EL (cell line): ENCODE measurements at regions not wholly inside any gene's neighbourhood (a gene's known extent, or its start where the extent isn't known, plus 50 kb on each side); places are given as distances from the start of the nearest gene placed in this dataset.

Source experiments
- DNase-seq: peaks from one replicate; pipeline ENCODE4 v3.0.0-alpha.2; 2016

- DNase-seq, result no peak
Observed at GRCh38 chr2:163259489-163259888, 420.9 kb upstream of the KCNH7 start.

GRCh38 chr2:163255086-163255485 is 416.5 kb upstream of the KCNH7 start:
- DNase-seq, result no peak

GRCh38 chr2:163253621-163254285 is 415.2 kb upstream of the KCNH7 start:
- DNase-seq, result no peak

- DNase-seq, result no peak
Observed at GRCh38 chr2:163252199-163252598, 413.6 kb upstream of the KCNH7 start.

DNA sequence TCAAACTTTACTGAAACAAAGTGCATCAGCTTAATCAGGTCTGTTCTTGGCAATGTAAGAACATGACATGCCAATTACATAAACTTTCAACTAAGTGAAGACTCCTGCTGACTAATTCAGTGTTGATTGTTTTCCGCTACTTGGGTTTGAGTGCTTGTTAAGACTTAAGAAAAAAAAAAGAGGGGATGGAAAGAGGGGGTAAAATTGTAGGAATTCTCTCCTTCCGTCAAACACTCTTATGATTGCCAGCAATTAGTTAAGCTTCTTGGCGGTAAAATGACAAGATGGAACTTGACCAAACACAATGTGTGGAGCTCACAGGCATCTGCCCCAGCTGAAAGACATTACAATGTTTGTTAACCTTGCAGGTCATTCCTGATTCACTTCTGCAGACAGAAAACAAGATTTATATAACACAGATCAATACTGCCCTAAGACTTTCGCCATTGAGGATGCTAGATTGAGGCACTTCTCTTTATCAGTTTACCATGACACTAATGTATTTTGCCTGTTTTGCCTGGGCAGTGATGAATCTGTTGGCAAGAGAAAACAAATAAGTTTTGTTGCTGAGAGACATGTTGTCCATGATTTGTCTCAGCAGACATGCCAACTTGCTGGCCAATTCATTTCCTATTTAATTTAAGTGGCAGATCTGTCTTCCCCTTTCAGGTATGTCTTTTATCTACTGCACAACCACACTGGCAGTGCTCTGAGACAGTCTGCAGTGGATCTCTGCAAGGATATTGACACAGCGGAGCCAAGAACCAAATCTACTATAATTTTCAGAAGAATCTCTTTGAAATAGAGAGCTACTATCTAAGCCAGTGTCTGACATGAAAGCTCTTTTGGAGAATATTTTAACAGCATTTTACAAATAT is 410.0 kb upstream of the KCNH7 start:
- DNase-seq, result no peak

- DNase-seq, result no peak
Observed at GRCh38 chr2:163247847-163248220, 409.3 kb upstream of the KCNH7 start.

DNA sequence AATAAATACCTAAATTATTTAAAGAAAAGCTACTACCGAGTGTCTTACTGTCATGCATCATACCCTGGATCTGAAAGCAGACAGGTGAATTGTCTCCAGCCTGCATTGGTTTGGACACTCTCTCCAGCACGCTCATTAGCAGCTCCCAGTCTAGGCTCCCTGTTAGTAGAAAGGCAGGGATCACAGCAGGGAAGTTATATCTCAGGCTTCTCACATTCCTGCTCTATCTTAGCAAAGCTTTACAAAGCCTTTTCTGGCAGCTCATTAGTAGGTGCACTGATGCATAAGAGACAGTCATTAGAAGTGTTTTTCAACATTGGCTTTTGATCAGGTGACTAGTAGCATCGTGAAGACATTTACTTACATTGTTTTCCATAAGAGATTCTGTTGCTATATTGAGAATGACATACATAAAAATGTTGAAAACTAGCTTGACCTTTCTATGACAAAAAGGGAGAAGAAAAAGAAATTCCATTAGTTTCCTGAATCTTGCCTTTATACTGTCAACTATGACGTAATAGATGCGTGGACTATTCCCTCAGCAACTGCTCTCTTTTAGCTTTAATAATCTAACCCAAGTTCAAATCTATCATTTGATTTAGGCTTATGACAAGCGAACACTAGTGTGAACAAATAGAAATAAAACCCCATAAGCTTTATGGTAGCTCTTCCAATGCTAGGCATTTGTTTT is 408.7 kb upstream of the KCNH7 start:
- DNase-seq, result no peak

DNA sequence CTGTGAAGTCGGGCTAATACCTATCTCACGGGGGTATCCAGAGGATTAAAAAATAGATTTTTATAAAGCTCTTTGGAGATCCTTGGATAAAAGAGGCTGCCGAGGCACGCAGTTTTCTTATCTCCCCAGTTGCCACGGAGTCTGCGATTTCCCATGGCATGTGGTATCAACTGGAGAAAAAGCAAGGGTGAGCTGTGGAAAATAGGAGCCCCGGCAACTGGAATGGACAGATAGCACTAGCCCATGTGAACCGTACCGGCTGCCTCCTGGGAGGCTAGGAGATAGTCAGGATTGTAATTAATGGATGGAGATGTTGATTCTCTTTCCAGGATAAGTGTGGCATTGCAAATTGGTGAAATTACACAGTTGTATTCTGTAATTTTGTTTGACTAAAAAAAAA is 407.6 kb upstream of the KCNH7 start:
- DNase-seq, result no peak

- no peak for DNase-seq
Observed at GRCh38 chr2:163236553-163236952, 398.0 kb upstream of the KCNH7 start.

- no peak for DNase-seq
Observed at GRCh38 chr2:163231666-163232065, 393.1 kb upstream of the KCNH7 start.

- DNase-seq, result peak; percentile 65
Observed at GRCh38 chr2:163213661-163214081, 375.1 kb upstream of the KCNH7 start.

GRCh38 chr2:163210430-163210918 is 371.9 kb upstream of the KCNH7 start:
- DNase-seq, result peak; percentile 65

- peak; percentile 1 for DNase-seq
Observed at GRCh38 chr2:163207693-163208370, 369.3 kb upstream of the KCNH7 start.

DNA sequence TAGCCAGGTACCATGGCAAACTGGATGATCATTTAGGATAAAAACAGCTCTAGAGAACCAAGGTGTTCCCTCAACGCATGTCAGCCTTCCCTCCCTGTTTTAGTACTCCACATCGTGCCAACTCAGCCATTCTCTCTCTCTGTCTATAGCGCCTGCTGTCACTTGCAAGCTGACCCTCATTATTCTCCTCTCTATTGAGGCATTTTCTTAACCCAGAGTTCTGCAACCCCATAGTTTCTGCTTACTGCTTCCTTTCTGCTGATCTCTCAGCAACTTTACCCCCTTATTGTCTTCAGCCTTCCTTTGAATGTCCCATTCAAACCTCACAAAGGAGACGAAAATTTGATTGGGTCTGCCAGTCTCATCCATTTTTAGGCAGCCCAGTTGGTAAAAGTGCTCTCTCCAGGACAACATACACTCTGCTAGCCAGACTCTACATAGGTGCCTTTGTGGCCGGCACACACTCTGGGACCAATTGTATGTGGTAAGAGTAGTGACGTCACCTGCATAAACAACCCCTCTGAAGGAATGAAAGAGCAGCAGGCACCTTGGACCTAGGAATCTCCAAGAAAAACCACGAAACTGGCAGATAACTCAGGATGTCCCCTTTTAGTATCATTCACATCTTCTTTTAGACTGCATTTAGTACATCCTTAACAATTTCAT is 367.2 kb upstream of the KCNH7 start:
- DNase-seq, result no peak

DNA sequence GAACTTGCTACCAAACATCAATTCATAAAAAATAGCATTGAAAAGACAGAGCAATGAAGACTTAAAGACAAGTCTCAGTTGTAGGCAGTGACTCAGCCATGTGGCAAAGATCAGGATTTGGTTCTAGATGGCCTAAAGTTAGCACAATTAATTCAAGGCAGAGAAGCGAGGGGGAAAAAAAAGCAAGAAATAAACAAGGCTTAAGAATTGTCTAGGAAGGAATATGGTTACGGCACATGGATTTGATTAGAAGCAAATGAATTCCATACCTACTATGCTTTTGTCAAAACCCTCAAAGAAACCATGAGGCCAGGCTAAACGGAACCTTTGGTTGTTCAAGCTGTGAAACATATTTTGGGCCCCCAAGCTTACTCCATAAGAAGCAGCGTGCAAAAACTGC is 362.2 kb upstream of the KCNH7 start:
- DNase-seq, result no peak

- DNase-seq, result no peak
Observed at GRCh38 chr2:163198972-163199371, 360.4 kb upstream of the KCNH7 start.

- DNase-seq, result no peak
Observed at GRCh38 chr2:163198007-163198406, 359.4 kb upstream of the KCNH7 start.

DNA sequence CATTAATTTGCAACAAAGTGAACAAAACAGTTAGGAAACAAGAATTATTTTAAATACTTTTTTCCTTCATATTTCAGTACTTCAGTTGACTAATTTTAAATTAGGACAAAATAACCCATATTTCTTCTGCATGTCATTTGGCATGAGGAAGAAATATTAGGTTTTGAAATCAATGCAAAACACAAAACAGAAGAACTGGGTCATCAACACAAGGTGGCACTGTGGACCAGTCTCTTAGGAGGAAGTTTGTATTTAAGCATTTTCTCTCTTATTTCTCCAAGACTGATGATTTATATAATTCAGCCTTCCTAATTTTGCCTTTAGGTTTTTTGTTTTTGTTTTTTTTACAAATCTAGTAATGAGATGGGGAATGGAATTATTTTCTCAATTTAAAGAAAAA is 352.8 kb upstream of the KCNH7 start:
- DNase-seq, result peak; percentile 52

GRCh38 chr2:163187995-163188655 is 349.6 kb upstream of the KCNH7 start:
- DNase-seq, result no peak

GRCh38 chr2:163187119-163187518 is 348.6 kb upstream of the KCNH7 start:
- DNase-seq, result no peak

DNA sequence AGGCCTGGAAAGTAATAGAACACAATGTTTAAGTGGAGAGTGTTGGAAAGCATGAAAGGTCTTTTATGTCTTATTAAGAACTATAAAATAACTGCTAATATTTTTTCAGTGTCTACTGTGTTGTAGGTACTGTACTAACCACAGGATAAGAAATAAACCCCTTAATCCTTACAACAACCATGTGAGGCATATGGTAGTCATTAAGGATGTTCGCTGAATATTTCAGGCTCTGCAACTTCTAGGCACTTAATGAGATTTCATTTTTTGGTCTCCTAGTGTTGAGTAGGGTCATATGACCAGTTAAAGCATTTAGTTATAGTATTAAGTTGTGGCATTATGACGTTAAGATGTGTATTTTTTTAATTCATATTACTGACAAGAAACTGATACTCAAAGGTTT is 346.6 kb upstream of the KCNH7 start:
- no peak for DNase-seq
